Psoas muscle (tissue), 7 donors: ENCODE measurements at regions not wholly inside any gene's neighbourhood (a gene's known extent, or its start where the extent isn't known, plus 50 kb on each side); places are given as distances from the start of the nearest gene placed in this dataset.

Source experiments
- ATAC-seq, 4 donors: fragments of 200-7000 bp; cut with Tn5 transposase; one replicate each; pipeline ENCODE4 v1.9.1; 2020; ENCODE audit warnings: moderate library complexity in 3 of 4, mild to moderate bottlenecking in 2 of 4
- DNase-seq, 2 donors: peaks; one replicate each; pipeline ENCODE4 v3.0.0-alpha.2; 2020
- H3K27ac ChIP-seq: fragments of 200-600 bp; one replicate; pipeline ENCODE4 v1.8.0; 2022
- H3K27me3 ChIP-seq, 3 donors: fragments of 200-600 bp in 1 of 3; one replicate each; pipeline versions ENCODE4 v1.6.1 to v1.8.0; 2013 to 2022; ENCODE audit warnings: low read length in 2 of 3, mild to moderate bottlenecking in 2 of 3, moderate library complexity in 1 of 3; ENCODE audit not compliant: insufficient read depth in 3 of 3
- H3K36me3 ChIP-seq, 2 donors: fragments of 200-600 bp in 1 of 2; one replicate each; pipeline versions ENCODE4 v1.6.1 to v1.8.0; 2013 to 2022; ENCODE audit warnings: low read depth in 1 of 2, mild to moderate bottlenecking in 1 of 2, moderate library complexity in 1 of 2; ENCODE audit not compliant: insufficient read depth in 1 of 2
- H3K4me1 ChIP-seq: fragments of 200-600 bp; one replicate; pipeline ENCODE4 v1.8.0; 2022
- H3K4me3 ChIP-seq: fragments of 200-600 bp; one replicate; pipeline ENCODE4 v1.8.0; 2022; ENCODE audit warnings: mild to moderate bottlenecking
- H3K9me3 ChIP-seq: fragments of 200-600 bp; one replicate; pipeline ENCODE4 v1.8.0; 2022
- WGBS, 3 donors: extraction: QIAGEN DNeasy Blood & Tissue Kit; methylation state at CpG; one replicate each; pipeline versions ENCODE4 v1.1.6 to v1.1.7; 2013; 5-methylcytosine and 5-hydroxymethylcytosine counted together
- intact Hi-C, 2 donors: fragments of 100-400 bp; cut with DNase I; formaldehyde crosslinking; loops; one replicate each; pipeline versions ENCODE4 v1.11.0 to v1.14.2; 2022
- TF ChIP-seq, protein P1 (sequence below): fragments of 200-600 bp; IDR thresholded peaks from one replicate; pipeline ENCODE4 v1.8.0; 2022; ENCODE audit warnings: antibody characterized with exemption
- donor health status: healthy with polysubstance abuse.
- donor health status: DM: no; HTN: no; CAD: no; lungs with moderate emphysema.
- donor health status: Bipolar disorder and iron deficiency.
- donor health status: healthy.
- donor health status: DM: yes; HTN: yes; CAD: no.
- donor health status: DM: no; HTN: no; CAD: no.
- donor health status: DM: yes; HTN: yes; CAD: no.

- intact Hi-C loops: no loop called here
- TF ChIP-seq, protein P1, sequence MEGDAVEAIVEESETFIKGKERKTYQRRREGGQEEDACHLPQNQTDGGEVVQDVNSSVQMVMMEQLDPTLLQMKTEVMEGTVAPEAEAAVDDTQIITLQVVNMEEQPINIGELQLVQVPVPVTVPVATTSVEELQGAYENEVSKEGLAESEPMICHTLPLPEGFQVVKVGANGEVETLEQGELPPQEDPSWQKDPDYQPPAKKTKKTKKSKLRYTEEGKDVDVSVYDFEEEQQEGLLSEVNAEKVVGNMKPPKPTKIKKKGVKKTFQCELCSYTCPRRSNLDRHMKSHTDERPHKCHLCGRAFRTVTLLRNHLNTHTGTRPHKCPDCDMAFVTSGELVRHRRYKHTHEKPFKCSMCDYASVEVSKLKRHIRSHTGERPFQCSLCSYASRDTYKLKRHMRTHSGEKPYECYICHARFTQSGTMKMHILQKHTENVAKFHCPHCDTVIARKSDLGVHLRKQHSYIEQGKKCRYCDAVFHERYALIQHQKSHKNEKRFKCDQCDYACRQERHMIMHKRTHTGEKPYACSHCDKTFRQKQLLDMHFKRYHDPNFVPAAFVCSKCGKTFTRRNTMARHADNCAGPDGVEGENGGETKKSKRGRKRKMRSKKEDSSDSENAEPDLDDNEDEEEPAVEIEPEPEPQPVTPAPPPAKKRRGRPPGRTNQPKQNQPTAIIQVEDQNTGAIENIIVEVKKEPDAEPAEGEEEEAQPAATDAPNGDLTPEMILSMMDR: no peak
- H3K4me1 ChIP-seq: no peaks in the 10 kb centered on the region
- no peaks in the 10 kb centered on the region for H3K27me3 ChIP-seq
- 45 to 50% (median 50%) methylated on average over 5 of the region's 5 CpGs for WGBS, 3 donors
- no peak overlapping the region for H3K4me3 ChIP-seq
- no peaks in the 10 kb centered on the region for H3K36me3 ChIP-seq
- no peak for ATAC-seq
- no peak for DNase-seq
- no peak overlapping the region for H3K27ac ChIP-seq
- no peaks in the 10 kb centered on the region for H3K9me3 ChIP-seq
Measured at GRCh38 chr7:96447109-96447645, 125.3 kb upstream of the SLC25A13 start.

GRCh38 chr7:96441436-96442084 is 119.7 kb upstream of the SLC25A13 start:
- Histone ChIP-seq H3K4me1 (no peaks in the 10 kb centered on the region), H3K4me3 (no peak overlapping the region), H3K27ac (no peak overlapping the region), H3K27me3 (no peaks in the 10 kb centered on the region), H3K36me3 (no peaks in the 10 kb centered on the region), H3K9me3 (no peaks in the 10 kb centered on the region)
- WGBS, 3 donors: 70 to 78% (median 78%) methylated on average over 5 of the region's 5 CpGs
- no peak for ATAC-seq
- intact Hi-C loops: no loop called here
- DNase-seq: no peak
- TF ChIP-seq, protein P1: no peak

GRCh38 chr7:96440328-96440727 is 118.4 kb upstream of the SLC25A13 start:
- H3K4me1 ChIP-seq: no peaks in the 10 kb centered on the region
- TF ChIP-seq, protein P1: no peak
- ATAC-seq (no peak), DNase-seq (no peak)
- no peaks in the 10 kb centered on the region for H3K9me3 ChIP-seq
- H3K36me3 ChIP-seq: no peaks in the 10 kb centered on the region
- no peak overlapping the region for H3K27ac ChIP-seq
- WGBS, 3 donors: 85 to 93% (median 87%) methylated on average over 4 of the region's 4 CpGs
- intact Hi-C loops: no loop called here
- H3K27me3 ChIP-seq: no peaks in the 10 kb centered on the region
- no peak overlapping the region for H3K4me3 ChIP-seq

GRCh38 chr7:96436880-96437279 is 115.0 kb upstream of the SLC25A13 start:
- Histone ChIP-seq H3K4me1 (no peaks in the 10 kb centered on the region), H3K9me3 (no peaks in the 10 kb centered on the region), H3K4me3 (no peak overlapping the region), H3K36me3 (no peaks in the 10 kb centered on the region), H3K27me3 (no peaks in the 10 kb centered on the region), H3K27ac (no peak overlapping the region)
- TF ChIP-seq, protein P1: no peak
- no peak for ATAC-seq
- intact Hi-C loops: no loop called here
- no peak for DNase-seq

DNA sequence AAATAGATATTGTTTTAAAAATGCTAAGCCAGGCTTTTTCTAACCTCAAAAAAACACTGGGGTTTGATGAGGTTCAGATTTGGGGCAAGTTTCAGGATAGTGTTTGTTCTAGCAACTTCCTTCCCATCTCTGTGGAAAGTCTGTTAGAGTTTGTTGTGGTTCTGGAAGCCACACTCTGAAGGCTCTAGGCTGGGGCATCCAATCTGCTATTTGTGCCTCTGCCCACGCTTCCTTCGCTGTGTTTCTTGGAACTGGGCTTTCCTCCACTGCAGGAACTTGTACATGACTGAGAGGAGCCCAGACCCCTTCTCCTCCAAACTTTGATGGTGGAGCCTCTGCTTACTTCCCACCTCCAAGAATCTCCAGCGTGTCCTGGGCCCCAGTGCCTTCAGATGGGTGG is 108.5 kb upstream of the SLC25A13 start:
- H3K36me3 ChIP-seq: no peaks in the 10 kb centered on the region
- no peaks in the 10 kb centered on the region for H3K9me3 ChIP-seq
- TF ChIP-seq, protein P1: no peak
- no peaks in the 10 kb centered on the region for H3K4me1 ChIP-seq
- H3K27ac ChIP-seq: no peak overlapping the region
- intact Hi-C loops: no loop called here
- H3K27me3 ChIP-seq: no peaks in the 10 kb centered on the region
- H3K4me3 ChIP-seq: no peak overlapping the region
- 85 to 89% (median 88%) methylated on average over 3 of the region's 3 CpGs for WGBS, 3 donors
- DNase-seq (no peak), ATAC-seq (no peak)
